ENCODE measurements at regions not wholly inside any gene's neighbourhood (a gene's known extent, or its start where the extent isn't known, plus 50 kb on each side); places are given as distances from the start of the nearest gene placed in this dataset.

- no peak for DNase-seq
Measured at GRCh38 chr17:77266891-77267341, 126.1 kb downstream of the SEC14L1 start.

DNA sequence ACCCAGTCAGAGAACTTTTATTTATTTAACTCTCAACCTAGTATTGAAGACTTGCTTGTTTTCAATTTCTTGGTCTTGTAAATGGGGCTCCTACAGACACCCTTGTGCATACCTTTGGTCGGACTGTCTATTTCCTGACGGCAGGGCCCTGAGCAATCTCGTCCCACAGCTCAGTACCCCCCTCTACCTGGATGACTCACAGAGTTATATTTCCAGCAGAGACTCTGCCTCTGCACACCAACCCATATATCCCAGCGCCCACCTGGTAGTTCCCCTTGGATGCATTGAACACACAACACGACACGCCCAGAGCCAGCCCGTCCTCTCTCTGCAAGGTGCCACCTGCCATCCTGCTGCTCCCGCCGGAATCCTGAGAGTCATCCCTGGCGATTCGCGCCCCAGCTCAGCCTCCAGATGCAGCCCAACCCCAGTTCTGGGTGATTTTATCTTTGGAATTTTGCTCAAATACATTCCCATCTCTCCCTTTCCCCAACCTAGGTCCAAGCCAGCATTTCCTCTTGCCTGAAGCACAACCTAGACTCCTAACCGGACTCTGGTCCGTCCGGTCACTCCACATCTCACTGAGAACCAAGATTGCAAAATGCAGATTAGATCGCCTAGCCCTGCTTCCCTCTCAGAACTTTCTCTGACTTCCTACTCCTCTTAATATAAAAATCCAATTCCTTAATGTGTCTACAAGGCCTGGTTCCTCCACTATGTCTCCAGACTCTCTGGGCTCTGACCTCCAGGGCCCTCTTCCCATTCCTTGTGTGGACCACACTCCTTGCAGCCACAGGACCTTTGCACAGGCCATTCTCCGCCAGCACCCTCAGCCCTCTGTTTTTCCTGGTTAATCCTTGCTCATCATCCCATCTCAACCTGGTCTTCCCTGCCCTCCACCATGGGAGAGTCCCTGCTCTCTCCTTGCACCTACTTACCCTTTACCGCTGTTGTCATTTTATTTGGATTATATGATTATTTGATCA, 129.2 kb downstream of the SEC14L1 start:
- DNase-seq, result no peak

GRCh38 chr17:77271411-77271810, 130.6 kb downstream of the SEC14L1 start:
- no peak for DNase-seq

DNA sequence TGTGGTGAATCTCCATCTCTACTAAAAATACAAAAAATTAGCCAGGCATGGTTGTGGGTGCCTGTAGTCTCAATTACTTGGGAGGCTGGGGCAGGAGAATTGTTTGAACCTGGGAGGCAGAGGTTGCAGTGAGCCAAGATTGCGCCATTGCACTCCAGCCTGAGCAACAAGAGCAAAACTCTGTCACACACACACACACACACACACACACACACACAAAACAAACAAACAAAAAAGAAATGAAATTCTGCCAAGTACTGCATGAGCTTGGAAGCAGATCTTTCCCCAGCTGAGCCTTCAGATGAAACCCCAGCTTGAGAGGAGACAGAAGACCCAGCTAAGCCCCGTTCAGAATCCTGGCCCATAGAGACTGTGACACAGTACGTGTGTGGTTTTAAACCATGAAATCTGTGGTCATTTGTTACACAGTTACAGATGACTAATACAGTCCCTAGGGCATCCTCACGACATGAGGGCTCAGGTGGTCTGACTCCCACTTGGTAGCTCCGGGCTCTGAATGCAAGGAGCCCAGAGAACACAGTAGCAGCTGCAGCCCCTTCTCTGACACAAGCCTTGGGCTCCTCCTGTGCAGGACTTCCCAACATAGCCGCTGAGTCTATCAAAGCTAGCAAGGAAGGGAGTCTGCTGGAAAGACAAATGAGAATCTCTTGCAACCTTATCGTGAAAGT, 132.8 kb downstream of the SEC14L1 start:
- DNase-seq, result no peak

DNA sequence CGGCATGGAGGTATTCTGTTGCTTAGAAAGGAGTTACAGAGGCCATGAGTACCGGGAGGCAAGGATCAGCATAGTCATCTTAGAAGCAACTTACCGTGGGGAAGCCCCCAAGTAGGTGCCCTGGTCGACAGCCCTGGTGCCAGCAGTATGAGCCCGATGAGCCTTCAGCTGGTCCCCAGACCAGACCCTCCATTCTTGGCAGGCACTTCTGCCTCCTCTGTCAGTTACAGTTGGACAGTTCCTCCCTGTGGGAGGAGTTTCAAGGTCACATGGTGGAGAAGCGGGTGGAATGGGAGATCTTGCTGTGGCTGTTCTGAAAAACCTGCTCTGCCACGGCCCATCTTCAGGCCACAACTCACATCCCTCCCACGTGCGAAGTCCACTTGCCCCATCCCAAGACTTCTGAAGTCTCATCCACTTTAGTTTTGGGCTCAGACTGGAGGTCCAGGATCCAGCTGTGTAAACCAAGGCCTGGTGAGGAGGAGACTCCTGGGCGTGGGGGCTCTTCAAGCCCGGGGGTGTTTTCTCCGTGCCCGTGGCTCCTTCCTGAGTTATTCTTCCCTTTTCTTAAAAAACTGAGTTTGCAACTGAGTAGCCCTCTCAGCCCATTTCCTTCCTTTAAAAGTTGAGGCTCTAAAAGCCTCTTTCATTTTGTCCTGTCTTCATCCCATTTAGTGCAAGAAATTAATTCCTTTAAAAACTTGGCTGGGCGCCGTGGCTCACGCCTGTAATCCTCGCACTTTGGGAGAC, 133.5 kb downstream of the SEC14L1 start:
- no peak for DNase-seq

DNA sequence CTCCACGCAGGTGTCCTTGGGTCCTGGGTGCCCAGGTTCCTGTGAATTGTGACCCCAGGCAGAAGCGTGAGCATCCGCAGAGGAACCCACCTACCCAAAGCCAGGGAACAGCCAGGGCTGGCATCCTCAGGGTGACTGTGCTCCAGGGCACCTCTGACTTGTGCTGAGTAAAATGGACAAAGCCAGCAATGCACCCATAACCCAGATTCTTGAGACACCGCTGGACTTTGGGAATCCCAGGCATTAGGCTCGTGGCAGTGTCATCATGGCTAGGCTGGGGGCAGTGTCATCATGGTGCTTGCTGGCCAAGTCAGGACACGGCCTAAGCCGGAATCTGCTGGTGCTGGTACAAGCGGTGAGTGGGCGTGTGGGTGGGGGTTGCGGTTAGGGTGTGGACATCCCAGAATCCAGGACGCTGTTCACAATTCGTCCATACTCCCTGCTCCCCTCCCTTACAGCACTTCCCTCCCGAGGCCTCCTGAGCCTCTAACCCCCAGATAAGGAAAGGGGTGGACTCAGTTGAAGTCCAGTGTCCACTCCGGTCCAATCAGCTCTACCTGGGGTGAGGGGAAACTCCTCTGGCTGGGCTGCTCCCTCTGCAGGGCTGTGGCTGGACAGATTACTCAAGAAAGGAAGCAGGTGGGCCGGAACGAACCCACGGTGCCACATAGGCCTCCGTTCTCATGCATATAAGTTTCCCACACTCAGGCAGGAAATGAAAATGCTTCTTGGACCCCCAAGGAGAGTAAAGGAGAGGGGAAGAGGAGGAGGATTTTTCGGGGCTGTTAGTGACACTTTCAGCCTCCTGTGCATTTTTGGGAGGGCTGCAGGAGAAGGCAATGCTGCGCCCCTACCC, 138.9 kb downstream of the SEC14L1 start:
- no peak for DNase-seq

DNA sequence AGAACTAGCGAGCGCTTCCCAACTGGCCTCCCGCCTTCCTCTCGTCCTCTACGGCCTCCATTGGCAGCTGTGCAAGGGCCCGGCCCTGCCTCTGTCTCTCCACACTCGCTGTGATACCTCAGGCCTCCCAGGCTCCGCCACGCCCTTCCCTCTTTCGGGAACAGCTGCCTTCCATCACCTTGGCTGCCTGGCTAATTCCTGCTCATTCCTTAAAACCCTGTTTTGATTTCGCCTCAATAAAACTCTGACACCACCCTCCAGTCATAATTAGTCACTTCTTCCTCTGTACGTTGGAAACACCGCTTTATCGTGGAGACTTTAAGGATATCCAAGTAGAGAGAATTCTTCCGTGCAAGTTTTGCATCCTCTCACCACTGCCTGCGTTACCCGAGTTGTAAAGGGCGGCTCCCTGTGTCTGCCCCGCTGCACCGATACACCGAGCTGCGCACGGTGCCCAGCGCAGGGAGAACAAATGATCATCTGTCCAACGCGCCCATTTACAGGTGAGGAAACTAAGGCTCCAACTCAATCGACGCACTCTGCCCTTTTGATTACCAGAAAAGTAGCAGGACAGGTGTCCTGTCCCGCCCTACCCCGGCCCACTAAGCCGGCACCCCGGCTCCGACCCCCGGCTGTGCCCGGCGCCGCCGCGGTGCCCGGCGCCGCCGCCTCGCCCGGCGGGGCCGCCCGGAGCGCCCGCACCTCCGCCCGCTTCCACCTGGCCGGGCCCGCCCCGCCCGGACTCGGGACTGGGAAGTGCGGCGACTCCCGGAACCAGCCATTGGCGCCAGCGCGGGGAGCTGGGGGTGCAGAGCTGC, 139.7 kb downstream of the SEC14L1 start:
- no peak for DNase-seq

- DNase-seq, result peak; percentile 68 to 87
Measured at GRCh38 chr17:77281122-77281903, 140.5 kb downstream of the SEC14L1 start.

- DNase-seq, result peak in 1 of 2 experiments; percentile 54
Measured at GRCh38 chr17:77281904-77282367, 141.2 kb downstream of the SEC14L1 start.

GRCh38 chr17:77282524-77283515, 142.1 kb downstream of the SEC14L1 start:
- DNase-seq, result no peak

GRCh38 chr17:77284023-77284617, 143.4 kb downstream of the SEC14L1 start:
- no peak for DNase-seq

DNA sequence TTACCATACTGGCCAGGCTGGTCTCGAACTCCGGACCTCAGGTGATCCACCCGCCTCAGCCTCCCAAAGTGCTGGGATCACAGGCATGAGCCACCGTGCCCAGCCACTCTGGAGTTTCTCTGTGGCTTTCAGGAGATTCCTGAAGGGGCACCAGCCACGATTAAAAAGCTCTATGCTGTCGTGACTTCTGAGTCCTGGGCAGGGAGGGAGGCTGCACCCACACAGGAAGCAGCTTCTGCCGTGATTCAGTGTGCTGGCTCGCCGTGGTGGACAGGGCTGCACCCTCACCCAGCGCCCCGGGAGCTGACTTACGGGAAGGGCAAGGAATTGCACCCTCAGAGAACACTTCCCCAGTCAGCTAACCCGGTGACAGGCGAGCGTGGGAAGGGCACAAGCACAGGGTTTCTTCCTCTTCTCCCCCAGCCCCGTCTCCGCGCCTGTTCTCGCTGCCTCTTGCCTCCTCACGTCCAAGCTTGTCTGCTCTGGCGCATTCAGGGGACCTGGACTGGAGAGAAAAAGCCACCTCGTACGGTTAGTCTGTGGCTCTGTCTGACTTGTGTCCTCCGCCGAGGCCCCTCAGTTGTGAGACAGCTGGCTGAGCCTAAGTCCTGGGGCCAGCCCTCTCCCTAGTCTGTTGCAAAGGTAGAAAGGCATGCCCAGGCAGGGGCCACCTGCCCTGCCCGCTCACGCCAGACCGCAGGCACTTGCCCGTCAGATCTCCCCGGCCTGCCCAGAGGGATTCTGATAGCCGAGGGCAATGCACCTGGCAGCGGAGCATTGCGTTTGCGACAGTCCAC, 145.0 kb downstream of the SEC14L1 start:
- DNase-seq, result no peak

- DNase-seq, result no peak
Measured at GRCh38 chr17:77286391-77286640, 145.5 kb downstream of the SEC14L1 start.

GRCh38 chr17:77286641-77287431, 146.1 kb downstream of the SEC14L1 start:
- DNase-seq, result no peak

- DNase-seq, result peak; percentile 39 to 69
Measured at GRCh38 chr17:77287432-77288068, 146.8 kb downstream of the SEC14L1 start.

DNA sequence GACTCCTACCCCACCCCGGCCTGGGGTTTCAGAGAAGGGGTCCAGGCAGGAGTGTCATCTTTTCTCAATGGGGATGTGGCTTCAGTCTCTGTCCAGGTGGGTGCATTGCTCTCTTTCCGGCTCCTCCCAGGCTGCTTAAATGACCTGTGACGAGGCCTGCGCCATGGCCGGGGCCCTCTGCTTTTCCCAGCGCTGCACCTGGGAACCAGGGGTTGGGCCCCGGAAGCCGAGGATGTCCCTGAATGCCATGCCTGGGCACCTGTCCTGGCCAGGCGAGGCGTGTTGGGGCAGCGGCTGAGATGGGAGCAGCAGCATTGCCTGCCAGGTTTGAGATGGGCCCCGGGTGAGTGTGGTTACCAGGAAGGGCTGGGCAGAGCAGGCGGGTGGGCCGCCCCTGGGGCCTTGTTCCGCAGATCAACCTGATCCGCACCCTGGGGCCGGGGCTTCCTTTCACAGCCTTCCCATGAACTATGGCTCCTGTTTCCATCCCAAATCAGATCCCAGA, 147.4 kb downstream of the SEC14L1 start:
- no peak for DNase-seq

Data from NCI-H524 (cell line).